ENCODE measurements at regions not wholly inside any gene's neighbourhood (a gene's known extent, or its start where the extent isn't known, plus 50 kb on each side); places are given as distances from the start of the nearest gene placed in this dataset.

DNA sequence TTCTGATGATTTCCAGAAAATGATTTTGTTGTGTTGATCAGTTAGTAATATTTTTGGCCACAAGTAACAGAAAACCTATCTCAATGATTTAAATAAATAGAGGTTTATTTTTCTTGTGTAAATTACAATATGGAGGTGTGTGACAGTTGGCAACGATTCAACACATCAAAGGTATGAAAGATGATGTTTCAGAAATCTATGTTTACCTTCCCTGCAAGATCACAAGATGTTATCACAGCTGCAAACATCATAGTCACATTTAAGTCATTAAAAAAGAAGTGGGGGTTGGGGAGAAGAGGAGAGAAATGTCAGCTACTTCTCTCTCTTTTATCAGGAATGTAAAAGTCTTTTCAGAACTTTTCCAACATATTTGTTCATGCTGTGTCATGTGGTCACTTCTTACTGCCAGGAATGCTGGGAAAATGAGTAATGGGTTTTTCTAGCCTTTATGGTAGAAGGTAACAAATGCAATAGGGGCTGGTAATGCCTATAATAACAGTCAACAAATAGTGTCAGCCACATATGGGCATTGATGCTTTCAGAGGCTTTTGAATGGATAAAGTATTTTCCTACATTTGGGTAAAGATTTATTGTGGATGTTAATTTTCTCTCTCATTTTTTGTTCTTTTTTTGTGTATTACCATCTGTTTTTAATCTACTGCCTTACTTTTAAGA is 742.7 kb downstream of the TLE1 start:
- H4K91ac ChIP-seq (ENCODE audit: low read depth, low read length, poor library complexity): no peak overlapping the region
- no peak overlapping the region for H2BK15ac ChIP-seq (ENCODE audit: low read length)
- no peak overlapping the region for H3K18ac ChIP-seq (ENCODE audit: low read length)
- H3K4ac ChIP-seq (ENCODE audit: low read length): no peak overlapping the region
- no peak overlapping the region for H3K4me2 ChIP-seq (ENCODE audit: insufficient read depth, low read length, poor library complexity, severe bottlenecking)
- no peaks in the 10 kb centered on the region for H3K27me3 ChIP-seq (ENCODE audit: control insufficient read depth in 3 of 3, insufficient read depth in 3 of 3, low read depth in 1 of 3, low read length in 3 of 3)
- no peaks in the 10 kb centered on the region for H3K36me3 ChIP-seq (replicated peaks in 1 of 2; ENCODE audit: control insufficient read depth in 2 of 2, insufficient read depth in 2 of 2, low read length in 2 of 2)
- no peak overlapping the region for H4K8ac ChIP-seq (ENCODE audit: low read depth, low read length)
- H3K23ac ChIP-seq (ENCODE audit: low read depth, low read length, poor library complexity): no peak overlapping the region
- no peaks in the 10 kb centered on the region for H3K79me1 ChIP-seq (ENCODE audit: low read depth, low read length)
- no peak overlapping the region for H3K27ac ChIP-seq (replicated peaks; ENCODE audit: low read length)
- no peak for DNase-seq (ENCODE audit: low spot score)
- H3K4me1 ChIP-seq (ENCODE audit: control insufficient read depth in 2 of 2, insufficient read depth in 1 of 2, low read depth in 1 of 2, low read length in 2 of 2): peaks cover 4 to 9% of the 10 kb centered on the region in 2 donors
- no peak overlapping the region for H3K4me3 ChIP-seq (ENCODE audit: low read length in 2 of 2)
- no peak overlapping the region for H2AK5ac ChIP-seq (ENCODE audit: low read depth, low read length)
- no peak overlapping the region for H3K14ac ChIP-seq (ENCODE audit: low read length)
- no peak overlapping the region for H2BK5ac ChIP-seq (ENCODE audit: low read length)
- no peak overlapping the region for H2BK120ac ChIP-seq (ENCODE audit: low read depth, low read length)
- no CpG with 5 or more reads among the region's 1 CpG for WGBS, 2 donors (ENCODE audit: extremely low coverage in 2 of 2, insufficient read length in 2 of 2, insufficient replicate concordance in 1 of 2)
- H2AFZ ChIP-seq (ENCODE audit: low read length): no peak overlapping the region
- no peak overlapping the region for H3K9ac ChIP-seq (ENCODE audit: low read depth, low read length, poor library complexity)
- no peak overlapping the region for H2BK12ac ChIP-seq (ENCODE audit: low read length)
- no peaks in the 10 kb centered on the region for H3K9me3 ChIP-seq (replicated peaks in 1 of 2; ENCODE audit: control insufficient read depth in 2 of 2, insufficient read depth in 1 of 2, low read depth in 1 of 2, low read length in 2 of 2)

DNA sequence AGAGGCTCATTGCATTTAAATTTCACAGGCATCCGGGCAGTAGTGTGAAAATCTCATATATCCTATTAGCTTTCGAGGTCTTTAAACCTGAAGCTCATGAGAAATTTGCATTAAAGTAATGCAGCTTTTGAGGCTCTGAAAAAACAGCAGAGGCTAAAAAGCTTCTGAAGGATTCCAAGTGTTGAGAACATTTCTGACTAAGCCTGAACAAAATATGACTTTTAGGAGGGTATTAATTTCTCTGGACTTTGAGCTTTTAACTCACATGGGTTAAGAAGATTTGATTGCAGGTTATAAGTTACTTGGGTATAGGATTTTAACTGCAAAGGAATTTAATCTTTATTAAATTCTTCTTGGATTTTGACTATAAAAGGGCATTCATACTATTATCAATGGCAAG is 743.9 kb downstream of the TLE1 start:
- Histone ChIP-seq H3K4me2 (ENCODE audit: insufficient read depth, low read length, poor library complexity, severe bottlenecking) (no peak overlapping the region), H2AFZ (ENCODE audit: low read length) (no peak overlapping the region), H3K4me3 (ENCODE audit: low read length in 2 of 2) (no peak overlapping the region), H3K27me3 (ENCODE audit: control insufficient read depth in 3 of 3, insufficient read depth in 3 of 3, low read depth in 1 of 3, low read length in 3 of 3) (no peaks in the 10 kb centered on the region), H3K27ac (replicated peaks; ENCODE audit: low read length) (no peak overlapping the region), H3K4me1 (ENCODE audit: control insufficient read depth in 2 of 2, insufficient read depth in 1 of 2, low read depth in 1 of 2, low read length in 2 of 2) (peaks cover 4 to 9% of the 10 kb centered on the region in 2 donors), H3K18ac (ENCODE audit: low read length) (no peak overlapping the region), H2BK12ac (ENCODE audit: low read length) (no peak overlapping the region), H4K91ac (ENCODE audit: low read depth, low read length, poor library complexity) (no peak overlapping the region), H2BK120ac (ENCODE audit: low read depth, low read length) (no peak overlapping the region), H4K8ac (ENCODE audit: low read depth, low read length) (no peak overlapping the region), H3K14ac (ENCODE audit: low read length) (no peak overlapping the region), H2AK5ac (ENCODE audit: low read depth, low read length) (no peak overlapping the region), H3K79me1 (ENCODE audit: low read depth, low read length) (no peaks in the 10 kb centered on the region), H3K9me3 (replicated peaks in 1 of 2; ENCODE audit: control insufficient read depth in 2 of 2, insufficient read depth in 1 of 2, low read depth in 1 of 2, low read length in 2 of 2) (no peaks in the 10 kb centered on the region), H3K4ac (ENCODE audit: low read length) (no peak overlapping the region), H3K23ac (ENCODE audit: low read depth, low read length, poor library complexity) (no peak overlapping the region), H3K9ac (ENCODE audit: low read depth, low read length, poor library complexity) (no peak overlapping the region), H3K36me3 (replicated peaks in 1 of 2; ENCODE audit: control insufficient read depth in 2 of 2, insufficient read depth in 2 of 2, low read length in 2 of 2) (no peaks in the 10 kb centered on the region), H2BK15ac (ENCODE audit: low read length) (no peak overlapping the region), H2BK5ac (ENCODE audit: low read length) (no peak overlapping the region)
- WGBS, 2 donors (ENCODE audit: extremely low coverage in 2 of 2, insufficient read length in 2 of 2, insufficient replicate concordance in 1 of 2): no CpG with 5 or more reads among the region's 2 CpGs
- no peak for DNase-seq (ENCODE audit: low spot score)

DNA sequence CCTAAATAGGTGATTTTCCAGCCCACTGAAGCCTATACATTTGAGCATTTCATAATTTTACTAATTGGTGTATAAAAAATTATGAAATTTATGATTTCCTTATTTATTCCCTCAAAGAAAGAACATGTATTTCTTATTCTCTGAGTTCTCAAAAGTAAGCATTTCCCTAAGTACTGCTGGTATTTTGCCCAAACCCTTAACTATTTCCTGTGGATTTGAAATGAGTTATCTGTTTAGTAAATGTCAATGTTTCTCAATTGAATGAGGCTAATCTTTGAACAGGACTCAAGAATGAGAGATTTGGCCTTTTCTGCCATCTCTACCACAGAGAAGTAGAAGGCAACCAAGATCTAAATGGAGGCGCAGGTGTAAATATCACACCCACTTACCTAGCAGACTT is 751.7 kb downstream of the TLE1 start:
- H2BK12ac ChIP-seq (ENCODE audit: low read length): no peak overlapping the region
- H2AFZ ChIP-seq (ENCODE audit: low read length): no peak overlapping the region
- H3K36me3 ChIP-seq (replicated peaks in 1 of 2; ENCODE audit: control insufficient read depth in 2 of 2, insufficient read depth in 2 of 2, low read length in 2 of 2): no peaks in the 10 kb centered on the region
- H3K23ac ChIP-seq (ENCODE audit: low read depth, low read length, poor library complexity): no peak overlapping the region
- no peaks in the 10 kb centered on the region for H3K79me1 ChIP-seq (ENCODE audit: low read depth, low read length)
- H4K91ac ChIP-seq (ENCODE audit: low read depth, low read length, poor library complexity): no peak overlapping the region
- H3K4ac ChIP-seq (ENCODE audit: low read length): no peak overlapping the region
- no peak overlapping the region for H2BK15ac ChIP-seq (ENCODE audit: low read length)
- no peak overlapping the region for H4K8ac ChIP-seq (ENCODE audit: low read depth, low read length)
- no peak overlapping the region for H3K14ac ChIP-seq (ENCODE audit: low read length)
- WGBS, 2 donors (ENCODE audit: extremely low coverage in 2 of 2, insufficient read length in 2 of 2, insufficient replicate concordance in 1 of 2): no CpG with 5 or more reads among the region's 1 CpG
- no peak overlapping the region for H2BK120ac ChIP-seq (ENCODE audit: low read depth, low read length)
- no peak overlapping the region for H2BK5ac ChIP-seq (ENCODE audit: low read length)
- H3K4me3 ChIP-seq (ENCODE audit: low read length in 2 of 2): no peak overlapping the region
- no peaks in the 10 kb centered on the region for H3K4me1 ChIP-seq (ENCODE audit: control insufficient read depth in 2 of 2, insufficient read depth in 1 of 2, low read depth in 1 of 2, low read length in 2 of 2)
- H3K9me3 ChIP-seq (replicated peaks in 1 of 2; ENCODE audit: control insufficient read depth in 2 of 2, insufficient read depth in 1 of 2, low read depth in 1 of 2, low read length in 2 of 2): no peaks in the 10 kb centered on the region
- H3K27ac ChIP-seq (replicated peaks; ENCODE audit: low read length): no peak overlapping the region
- no peak overlapping the region for H3K9ac ChIP-seq (ENCODE audit: low read depth, low read length, poor library complexity)
- no peak overlapping the region for H3K18ac ChIP-seq (ENCODE audit: low read length)
- H3K4me2 ChIP-seq (ENCODE audit: insufficient read depth, low read length, poor library complexity, severe bottlenecking): no peak overlapping the region
- H2AK5ac ChIP-seq (ENCODE audit: low read depth, low read length): no peak overlapping the region
- H3K27me3 ChIP-seq (ENCODE audit: control insufficient read depth in 3 of 3, insufficient read depth in 3 of 3, low read depth in 1 of 3, low read length in 3 of 3): no peaks in the 10 kb centered on the region
- DNase-seq (ENCODE audit: low spot score): no peak

DNA sequence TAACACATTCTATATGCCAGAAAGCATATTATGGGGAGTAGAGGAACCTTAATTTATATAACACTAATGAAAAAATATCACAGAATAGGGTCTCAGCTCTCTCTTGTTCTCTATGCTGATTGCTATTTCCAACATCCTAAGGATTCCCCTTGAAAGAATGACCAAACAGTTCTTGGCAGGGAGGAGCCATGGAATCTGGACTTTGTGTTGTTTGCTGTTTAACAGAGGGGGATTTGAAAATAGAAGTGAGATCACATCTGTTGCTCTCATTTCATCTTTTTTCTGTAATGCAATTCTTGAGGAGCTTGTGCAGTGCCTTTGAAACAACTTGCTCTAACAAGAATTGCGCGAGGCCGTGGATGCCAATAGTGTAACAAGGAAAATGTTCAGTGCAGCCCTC is 755.3 kb downstream of the TLE1 start:
- DNase-seq (ENCODE audit: low spot score): no peak
- no CpG with 5 or more reads among the region's 3 CpGs for WGBS, 2 donors (ENCODE audit: extremely low coverage in 2 of 2, insufficient read length in 2 of 2, insufficient replicate concordance in 1 of 2)
- no peak overlapping the region for H3K27ac ChIP-seq (replicated peaks; ENCODE audit: low read length)
- H3K14ac ChIP-seq (ENCODE audit: low read length): no peak overlapping the region
- no peak overlapping the region for H2AFZ ChIP-seq (ENCODE audit: low read length)
- no peak overlapping the region for H3K18ac ChIP-seq (ENCODE audit: low read length)
- H2AK5ac ChIP-seq (ENCODE audit: low read depth, low read length): no peak overlapping the region
- H2BK5ac ChIP-seq (ENCODE audit: low read length): no peak overlapping the region
- no peak overlapping the region for H3K23ac ChIP-seq (ENCODE audit: low read depth, low read length, poor library complexity)
- no peak overlapping the region for H4K8ac ChIP-seq (ENCODE audit: low read depth, low read length)
- no peaks in the 10 kb centered on the region for H3K36me3 ChIP-seq (replicated peaks in 1 of 2; ENCODE audit: control insufficient read depth in 2 of 2, insufficient read depth in 2 of 2, low read length in 2 of 2)
- H4K91ac ChIP-seq (ENCODE audit: low read depth, low read length, poor library complexity): no peak overlapping the region
- no peaks in the 10 kb centered on the region for H3K9me3 ChIP-seq (replicated peaks in 1 of 2; ENCODE audit: control insufficient read depth in 2 of 2, insufficient read depth in 1 of 2, low read depth in 1 of 2, low read length in 2 of 2)
- H3K4ac ChIP-seq (ENCODE audit: low read length): no peak overlapping the region
- H3K9ac ChIP-seq (ENCODE audit: low read depth, low read length, poor library complexity): no peak overlapping the region
- H3K4me2 ChIP-seq (ENCODE audit: insufficient read depth, low read length, poor library complexity, severe bottlenecking): no peak overlapping the region
- H2BK120ac ChIP-seq (ENCODE audit: low read depth, low read length): no peak overlapping the region
- H3K4me3 ChIP-seq (ENCODE audit: low read length in 2 of 2): no peak overlapping the region
- no peaks in the 10 kb centered on the region for H3K27me3 ChIP-seq (ENCODE audit: control insufficient read depth in 3 of 3, insufficient read depth in 3 of 3, low read depth in 1 of 3, low read length in 3 of 3)
- no peak overlapping the region for H2BK12ac ChIP-seq (ENCODE audit: low read length)
- no peaks in the 10 kb centered on the region for H3K4me1 ChIP-seq (ENCODE audit: control insufficient read depth in 2 of 2, insufficient read depth in 1 of 2, low read depth in 1 of 2, low read length in 2 of 2)
- H3K79me1 ChIP-seq (ENCODE audit: low read depth, low read length): no peaks in the 10 kb centered on the region
- H2BK15ac ChIP-seq (ENCODE audit: low read length): no peak overlapping the region
